Subcutaneous abdominal adipose tissue (tissue), 5 donors: ENCODE measurements at regions not wholly inside any gene's neighbourhood (a gene's known extent, or its start where the extent isn't known, plus 50 kb on each side); places are given as distances from the start of the nearest gene placed in this dataset.

Experiments used
- H3K27ac ChIP-seq: one replicate; pipeline ENCODE4 v1.7.0; 2013; ENCODE audit warnings: low read depth, mild to moderate bottlenecking, inconsistent platforms, low read length, moderate library complexity
- H3K27me3 ChIP-seq, 5 donors: one replicate each; pipeline ENCODE4 v1.7.0; 2013; ENCODE audit warnings: low read length in 5 of 5, inconsistent platforms in 1 of 5; ENCODE audit not compliant: control insufficient read depth in 5 of 5, insufficient read depth in 4 of 5
- H3K36me3 ChIP-seq, 5 donors: one replicate each; pipeline ENCODE4 v1.7.0; 2013; ENCODE audit warnings: low read length in 5 of 5; ENCODE audit not compliant: control insufficient read depth in 5 of 5, insufficient read depth in 5 of 5
- H3K4me1 ChIP-seq, 5 donors: one replicate each; pipeline ENCODE4 v1.7.0; 2013; ENCODE audit warnings: low read length in 5 of 5, mild to moderate bottlenecking in 3 of 5, moderate library complexity in 1 of 5; ENCODE audit not compliant: control insufficient read depth in 5 of 5, insufficient read depth in 5 of 5
- H3K4me3 ChIP-seq, 5 donors: one replicate each; pipeline ENCODE4 v1.7.0; 2013; ENCODE audit warnings: low read length in 5 of 5, low read depth in 1 of 5
- H3K9ac ChIP-seq, 5 donors: one replicate each; pipeline ENCODE4 v1.7.0; 2013; ENCODE audit warnings: low read length in 5 of 5, mild to moderate bottlenecking in 4 of 5, moderate library complexity in 3 of 5
- H3K9me3 ChIP-seq, 5 donors: one replicate each; pipeline ENCODE4 v1.7.0; 2013; ENCODE audit warnings: low read length in 5 of 5; ENCODE audit not compliant: control insufficient read depth in 5 of 5
- donor health status: healthy.
- donor health status: healthy.
- donor health status: healthy.
- donor health status: healthy.
- donor health status: healthy.

DNA sequence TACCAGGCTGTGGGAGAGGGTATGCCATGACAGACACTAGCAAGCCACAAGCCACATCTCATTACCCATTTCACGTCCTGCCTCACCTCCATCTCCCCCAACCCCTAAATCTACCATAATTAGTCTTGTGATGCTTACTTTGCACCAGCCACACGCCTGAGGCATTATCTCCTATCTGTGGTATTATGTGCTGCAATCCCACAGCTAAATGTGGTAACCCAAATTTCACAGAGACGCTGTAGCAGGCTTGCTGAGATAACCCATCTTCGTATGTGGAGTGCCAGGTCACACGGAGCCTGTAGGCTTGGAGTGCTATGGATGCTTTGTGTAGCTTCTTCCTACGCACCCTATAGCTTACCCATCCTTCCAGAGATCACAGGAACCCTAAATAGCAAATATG is 256.7 kb upstream of the KCNH8 start:
- Histone ChIP-seq H3K9ac (no peak overlapping the region), H3K9me3 (no peaks in the 10 kb centered on the region), H3K27me3 (peaks cover 0 to 6% (median 0%) of the 10 kb centered on the region in 5 donors), H3K27ac (no peak overlapping the region), H3K4me3 (no peak overlapping the region), H3K36me3 (no peaks in the 10 kb centered on the region), H3K4me1 (no peaks in the 10 kb centered on the region)

DNA sequence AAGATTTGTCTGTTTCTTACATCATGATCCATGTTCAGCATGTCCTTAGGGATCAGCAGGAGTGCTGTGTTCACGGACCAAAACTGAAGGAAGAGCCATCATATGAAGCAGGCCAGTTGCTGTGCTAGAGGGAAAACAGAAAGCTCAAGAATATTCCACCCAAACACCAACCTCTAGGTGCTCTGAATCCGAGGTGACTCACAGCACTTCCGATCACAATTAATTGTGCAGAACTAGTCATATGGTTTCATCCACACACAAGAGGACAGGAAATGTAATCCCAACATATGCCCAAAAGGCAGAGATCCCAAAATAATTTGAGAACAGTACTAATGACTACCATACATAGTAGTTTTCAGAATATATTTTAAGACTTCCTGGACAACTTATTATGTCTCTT is 257.9 kb upstream of the KCNH8 start:
- Histone ChIP-seq H3K4me3 (no peak overlapping the region), H3K36me3 (no peaks in the 10 kb centered on the region), H3K9me3 (no peaks in the 10 kb centered on the region), H3K9ac (no peak overlapping the region), H3K4me1 (no peaks in the 10 kb centered on the region), H3K27ac (no peak overlapping the region), H3K27me3 (peaks cover 0 to 6% (median 0%) of the 10 kb centered on the region in 5 donors)

DNA sequence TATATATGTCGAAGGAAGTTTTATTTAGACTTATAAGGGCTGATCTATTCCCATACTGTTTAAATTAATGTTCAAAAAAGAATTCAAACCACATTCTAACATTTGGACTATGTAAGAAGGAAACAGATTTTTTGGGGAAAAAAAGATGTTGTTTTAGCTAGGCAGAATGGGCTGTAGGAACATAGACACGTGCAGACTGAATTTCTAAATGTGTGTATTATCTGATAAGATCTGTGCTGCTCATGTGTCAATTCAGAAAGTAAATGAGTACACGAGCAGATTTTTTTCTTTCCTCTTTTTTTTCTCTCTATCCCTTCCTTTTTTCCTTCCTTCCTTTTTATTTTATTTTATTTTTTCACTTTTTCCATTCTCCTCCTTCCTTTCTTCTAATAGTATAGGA is 259.5 kb upstream of the KCNH8 start:
- Histone ChIP-seq H3K4me3 (no peak overlapping the region), H3K27ac (no peak overlapping the region), H3K9ac (no peak overlapping the region), H3K9me3 (no peaks in the 10 kb centered on the region), H3K27me3 (peaks cover 0 to 3% (median 0%) of the 10 kb centered on the region in 5 donors), H3K4me1 (no peaks in the 10 kb centered on the region), H3K36me3 (no peaks in the 10 kb centered on the region)

DNA sequence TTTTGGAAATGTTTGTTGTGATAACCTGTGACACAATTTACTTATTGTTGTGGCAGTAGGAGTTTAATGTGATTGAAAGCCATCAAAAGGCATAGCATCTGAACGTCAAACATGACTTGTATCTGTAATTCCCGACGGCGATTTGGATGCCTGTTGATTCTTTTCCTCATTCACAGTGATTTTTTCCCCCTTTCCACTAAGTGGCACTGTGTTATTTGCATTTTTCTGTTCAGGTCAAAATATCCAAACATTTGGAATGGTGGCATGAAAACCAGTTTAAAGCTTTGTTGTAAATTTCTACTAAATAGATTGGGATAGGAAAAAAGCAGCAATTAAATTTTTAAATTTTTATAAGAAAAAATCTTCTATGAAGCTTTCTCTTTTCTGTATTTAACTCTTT is 259.9 kb upstream of the KCNH8 start:
- H3K36me3 ChIP-seq: no peaks in the 10 kb centered on the region
- H3K27me3 ChIP-seq: peaks cover 0 to 3% (median 0%) of the 10 kb centered on the region in 5 donors
- no peak overlapping the region for H3K9ac ChIP-seq
- no peaks in the 10 kb centered on the region for H3K9me3 ChIP-seq
- no peaks in the 10 kb centered on the region for H3K4me1 ChIP-seq
- no peak overlapping the region for H3K4me3 ChIP-seq
- no peak overlapping the region for H3K27ac ChIP-seq

DNA sequence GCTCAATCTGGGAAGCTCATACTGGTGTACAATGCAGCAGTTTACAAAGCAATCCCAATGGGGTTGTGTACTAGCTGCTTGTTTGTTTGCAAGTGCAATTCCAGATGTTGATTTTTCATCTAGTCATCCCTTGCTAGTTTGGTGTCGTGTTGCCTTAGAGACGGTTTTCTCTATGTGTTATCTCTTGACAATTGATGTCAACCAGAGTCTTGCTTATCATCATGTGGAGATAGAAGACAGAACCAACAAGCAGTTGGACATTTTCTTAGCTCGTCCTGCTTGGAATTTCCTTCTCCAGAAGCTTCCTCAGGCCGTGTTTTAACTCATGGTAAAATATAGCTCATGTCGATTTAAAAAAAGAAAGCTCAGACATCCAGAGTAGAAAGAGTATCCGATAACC is 262.0 kb upstream of the KCNH8 start:
- Histone ChIP-seq H3K36me3 (no peaks in the 10 kb centered on the region), H3K4me1 (no peaks in the 10 kb centered on the region), H3K27ac (no peak overlapping the region), H3K27me3 (peaks cover 0 to 2% (median 0%) of the 10 kb centered on the region in 5 donors), H3K9ac (no peak overlapping the region), H3K9me3 (no peaks in the 10 kb centered on the region), H3K4me3 (no peak overlapping the region)

DNA sequence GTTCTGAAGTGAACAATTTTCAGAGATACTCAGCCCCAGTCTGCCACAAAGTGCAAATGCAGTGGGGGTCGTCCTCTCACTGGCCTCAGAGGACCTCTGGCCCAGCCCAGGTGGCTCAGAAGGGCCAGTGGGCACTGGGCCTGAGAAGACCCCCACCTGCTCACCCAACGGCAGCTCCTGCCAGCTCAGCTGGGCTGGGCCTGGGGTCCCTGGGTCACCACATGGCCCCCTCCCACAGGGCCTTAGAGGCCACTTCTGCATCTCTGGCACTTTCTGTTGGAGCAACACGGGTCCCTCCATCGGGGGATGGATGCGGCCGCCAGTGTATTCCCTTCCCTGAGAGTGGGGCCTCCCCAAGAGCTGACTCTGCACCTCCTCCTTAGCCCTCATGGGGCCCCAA is 262.7 kb upstream of the KCNH8 start:
- Histone ChIP-seq H3K36me3 (no peaks in the 10 kb centered on the region), H3K4me3 (no peak overlapping the region), H3K4me1 (no peaks in the 10 kb centered on the region), H3K27me3 (peaks cover 0 to 2% (median 0%) of the 10 kb centered on the region in 5 donors), H3K9me3 (no peaks in the 10 kb centered on the region), H3K9ac (no peak overlapping the region), H3K27ac (no peak overlapping the region)

DNA sequence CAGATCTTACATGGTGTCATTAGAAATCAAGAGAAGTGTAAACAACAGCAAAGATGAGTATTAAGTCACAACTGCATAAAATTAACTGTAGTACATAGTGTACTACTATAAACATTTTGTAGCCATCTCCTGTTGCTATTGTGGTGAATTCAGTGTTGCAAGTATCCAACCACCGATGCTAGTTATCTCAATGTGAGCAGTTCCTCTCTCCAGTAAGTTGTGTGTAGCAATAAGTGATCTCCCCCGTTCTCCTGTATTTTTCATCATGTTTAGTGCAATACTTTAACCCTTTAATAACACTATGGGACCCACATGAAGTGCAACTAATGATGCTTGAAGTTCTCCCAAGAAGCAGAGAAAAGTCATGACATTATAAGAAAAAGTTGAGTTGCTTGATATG is 264.7 kb upstream of the KCNH8 start:
- Histone ChIP-seq H3K4me1 (no peaks in the 10 kb centered on the region), H3K9ac (no peak overlapping the region), H3K27ac (no peak overlapping the region), H3K27me3 (peaks cover 0 to 2% (median 0%) of the 10 kb centered on the region in 5 donors), H3K9me3 (no peaks in the 10 kb centered on the region), H3K36me3 (no peaks in the 10 kb centered on the region), H3K4me3 (no peak overlapping the region)

DNA sequence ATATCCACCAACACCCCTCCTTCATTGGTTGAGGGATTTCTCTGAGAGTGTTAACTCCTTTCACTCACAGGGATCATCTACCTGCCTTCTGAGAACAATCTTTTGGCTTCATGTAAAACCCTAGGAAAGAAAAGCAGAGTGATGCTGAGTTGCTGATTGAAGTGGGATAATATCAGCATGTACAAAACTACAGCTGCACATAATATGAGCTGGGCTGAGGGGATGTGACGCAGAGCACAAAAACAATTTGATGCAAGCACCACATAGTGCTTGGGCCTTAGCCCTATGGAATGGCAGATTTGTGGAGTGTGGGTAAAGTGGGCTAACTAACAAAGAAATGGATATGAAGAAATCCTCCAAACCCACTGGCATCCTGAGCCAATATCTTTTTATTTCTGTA is 267.6 kb upstream of the KCNH8 start:
- H3K9ac ChIP-seq: no peak overlapping the region
- H3K27me3 ChIP-seq: peaks cover 0 to 2% (median 0%) of the 10 kb centered on the region in 5 donors
- no peaks in the 10 kb centered on the region for H3K36me3 ChIP-seq
- H3K4me1 ChIP-seq: no peaks in the 10 kb centered on the region
- no peak overlapping the region for H3K4me3 ChIP-seq
- no peak overlapping the region for H3K27ac ChIP-seq
- no peaks in the 10 kb centered on the region for H3K9me3 ChIP-seq

DNA sequence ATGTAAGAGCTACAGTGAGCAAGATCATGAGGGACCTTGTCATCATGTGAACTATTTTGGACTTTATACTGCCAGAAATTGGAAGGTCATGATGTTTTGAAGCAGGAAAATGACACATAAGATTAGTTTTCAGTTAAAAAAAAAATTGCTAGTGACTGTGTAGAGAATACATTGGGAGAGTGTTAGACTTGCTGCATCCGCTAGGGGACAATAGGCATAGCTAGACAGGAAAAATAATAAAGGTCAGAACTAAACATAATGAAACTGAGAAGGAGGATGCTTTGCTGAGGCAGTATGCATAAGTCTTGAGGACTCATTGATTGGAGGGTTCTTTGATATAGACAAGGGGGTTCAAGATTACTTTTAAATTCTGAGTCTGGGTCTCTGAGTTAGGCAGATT is 275.8 kb upstream of the KCNH8 start:
- H3K9me3 ChIP-seq: no peaks in the 10 kb centered on the region
- H3K27me3 ChIP-seq: no peaks in the 10 kb centered on the region
- no peaks in the 10 kb centered on the region for H3K4me1 ChIP-seq
- H3K36me3 ChIP-seq: no peaks in the 10 kb centered on the region
- H3K4me3 ChIP-seq: no peak overlapping the region
- no peak overlapping the region for H3K9ac ChIP-seq
- no peak overlapping the region for H3K27ac ChIP-seq

DNA sequence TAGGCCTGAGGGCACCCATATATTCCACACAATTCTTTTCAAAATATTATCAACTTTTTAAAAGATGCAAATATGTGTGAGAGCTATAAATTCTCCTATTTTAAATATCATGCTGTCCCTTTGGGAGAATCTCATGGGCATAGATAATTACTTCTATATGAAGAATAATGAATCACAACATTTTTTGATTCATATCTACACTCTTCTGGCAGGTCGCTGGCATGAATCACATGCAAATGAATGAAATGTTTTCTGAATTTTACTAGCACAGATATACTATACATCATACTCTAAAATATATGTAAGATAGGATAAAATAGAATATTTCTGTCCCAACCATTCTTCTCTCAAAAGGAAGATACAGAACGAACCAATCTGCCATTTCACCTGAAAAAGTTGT is 277.7 kb upstream of the KCNH8 start:
- H3K36me3 ChIP-seq: no peaks in the 10 kb centered on the region
- no peak overlapping the region for H3K27ac ChIP-seq
- no peak overlapping the region for H3K9ac ChIP-seq
- no peak overlapping the region for H3K4me3 ChIP-seq
- H3K9me3 ChIP-seq: no peaks in the 10 kb centered on the region
- no peaks in the 10 kb centered on the region for H3K27me3 ChIP-seq
- H3K4me1 ChIP-seq: no peaks in the 10 kb centered on the region

DNA sequence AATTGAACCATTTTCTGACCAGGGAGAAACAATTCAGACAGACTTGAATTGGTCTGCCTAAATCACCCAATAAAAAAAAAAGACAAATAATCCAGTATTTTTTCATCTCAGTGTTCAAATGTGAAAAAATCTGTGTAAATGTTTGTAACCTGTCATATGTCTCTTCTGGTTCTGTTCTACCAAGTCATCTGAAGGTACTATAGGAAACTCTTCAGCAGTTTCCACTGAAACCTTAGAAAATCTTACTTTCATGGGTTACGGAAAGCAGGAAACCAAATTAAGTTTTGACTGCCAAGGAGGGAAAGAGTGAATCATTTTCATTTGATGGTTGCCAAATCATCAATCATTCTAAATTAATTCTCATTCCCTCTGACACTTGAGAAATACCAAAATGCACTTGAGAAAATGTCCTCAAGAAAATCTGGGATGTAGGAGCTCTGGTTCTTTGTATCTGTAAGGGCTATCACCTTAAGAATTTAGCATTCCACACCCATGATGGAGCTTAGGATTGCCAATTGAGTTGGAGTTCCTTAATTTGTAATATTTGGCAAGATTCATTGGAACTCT is 278.2 kb upstream of the KCNH8 start:
- Histone ChIP-seq H3K4me1 (no peaks in the 10 kb centered on the region), H3K27ac (no peak overlapping the region), H3K4me3 (no peak overlapping the region), H3K9me3 (no peaks in the 10 kb centered on the region), H3K9ac (no peak overlapping the region), H3K27me3 (no peaks in the 10 kb centered on the region), H3K36me3 (no peaks in the 10 kb centered on the region)
